Anterior cingulate cortex (tissue), 58 donors: ENCODE measurements at regions not wholly inside any gene's neighbourhood (a gene's known extent, or its start where the extent isn't known, plus 50 kb on each side); places are given as distances from the start of the nearest gene placed in this dataset.
"Not testable (repeated sequence)": the region's sequence is repeated elsewhere in the genome, so short reads cannot be mapped to it uniquely, and the experiment has no call there.

ENCODE experiments used
- DNase-seq, 58 donors: peaks; one replicate each; lab custom pipeline; 2025; lab: John Stamatoyannopoulos, UW

GRCh38 chr4:29276150-29276549 is 1444.0 kb upstream of the PCDH7 start:
- DNase-seq: no peak

- no peak for DNase-seq
These were observed 1442.8 kb upstream of the PCDH7 start for GRCh38 chr4:29277381-29277780.

GRCh38 chr4:29278585-29278984 is 1441.6 kb upstream of the PCDH7 start:
- no peak for DNase-seq

GRCh38 chr4:29289118-29289517 is 1431.1 kb upstream of the PCDH7 start:
- no peak for DNase-seq

- no peak for DNase-seq
These were observed 1424.9 kb upstream of the PCDH7 start for GRCh38 chr4:29295280-29295679.

- DNase-seq: no peak
These were observed 1415.6 kb upstream of the PCDH7 start for GRCh38 chr4:29304595-29304994.

- DNase-seq: no peak
These were observed 1412.9 kb upstream of the PCDH7 start for GRCh38 chr4:29307256-29307655.

- DNase-seq: no peak
These were observed 1412.4 kb upstream of the PCDH7 start for GRCh38 chr4:29307755-29308154.

- DNase-seq: no peak
These were observed 1411.1 kb upstream of the PCDH7 start for GRCh38 chr4:29309050-29309449.

- DNase-seq: no peak
These were observed 1409.9 kb upstream of the PCDH7 start for GRCh38 chr4:29310252-29310651.

GRCh38 chr4:29311247-29311646 is 1408.9 kb upstream of the PCDH7 start:
- no peak for DNase-seq

- no peak for DNase-seq
These were observed 1400.4 kb upstream of the PCDH7 start for GRCh38 chr4:29319663-29320340.

- no peak for DNase-seq
These were observed 1399.1 kb upstream of the PCDH7 start for GRCh38 chr4:29320947-29321620.

GRCh38 chr4:29326004-29326403 is 1394.2 kb upstream of the PCDH7 start:
- DNase-seq: peak in 5 of 58 donors; percentile 0 to 6 (median 2)

- no peak for DNase-seq
These were observed 1393.4 kb upstream of the PCDH7 start for GRCh38 chr4:29326816-29327215.

GRCh38 chr4:29336861-29337260 is 1383.3 kb upstream of the PCDH7 start:
- DNase-seq: no peak

GRCh38 chr4:29372971-29373370 is 1347.2 kb upstream of the PCDH7 start:
- no peak for DNase-seq

- no peak for DNase-seq
These were observed 1344.5 kb upstream of the PCDH7 start for GRCh38 chr4:29375716-29376115.

GRCh38 chr4:29378237-29378636 is 1341.9 kb upstream of the PCDH7 start:
- not testable (repeated sequence) for DNase-seq

- no peak for DNase-seq
These were observed 1329.2 kb upstream of the PCDH7 start for GRCh38 chr4:29390921-29391320.

- DNase-seq: no peak
These were observed 1315.1 kb upstream of the PCDH7 start for GRCh38 chr4:29405116-29405515.

GRCh38 chr4:29415771-29416170 is 1304.4 kb upstream of the PCDH7 start:
- no peak for DNase-seq
